Activated naive CD4-positive, alpha-beta T cell treated with Interleukin-2 at 50 U/mL for 16 hours (primary cell): ENCODE measurements at regions not wholly inside any gene's neighbourhood (a gene's known extent, or its start where the extent isn't known, plus 50 kb on each side); places are given as distances from the start of the nearest gene placed in this dataset.

ENCODE experiments used
- DNase-seq: peaks from one replicate; pipeline ENCODE4 v3.0.0-alpha.2; 2020

DNA sequence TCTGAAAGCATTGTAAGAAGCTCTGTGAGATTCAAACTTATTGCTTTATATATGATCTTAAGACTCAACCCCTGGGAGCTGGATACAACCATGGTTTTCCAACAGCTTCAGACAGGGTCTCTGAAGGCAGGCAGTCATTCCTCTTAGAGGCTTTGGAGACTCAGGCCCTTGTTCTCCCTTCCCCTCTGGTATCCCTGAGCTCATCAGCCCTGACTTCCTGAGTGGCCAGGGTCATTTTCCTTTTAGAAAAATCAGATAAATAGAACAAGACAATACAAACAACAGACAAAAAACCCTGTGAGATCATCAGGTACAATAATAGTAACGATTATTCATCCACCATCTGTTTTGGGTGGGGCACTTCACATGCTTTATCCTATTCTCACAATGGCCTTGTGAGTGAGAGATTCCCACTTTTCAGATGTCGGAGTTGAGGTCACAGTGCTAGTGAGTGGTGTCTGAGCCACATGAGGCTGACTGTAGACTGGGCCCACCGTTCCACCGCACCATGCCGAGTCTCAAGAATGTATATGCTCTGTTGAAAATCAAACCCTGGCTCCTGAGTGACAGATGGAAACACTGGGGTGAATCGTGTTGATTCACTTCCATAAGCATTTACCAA lies 144.2 kb downstream of the CXCL12 start:
- DNase-seq: no peak

DNA sequence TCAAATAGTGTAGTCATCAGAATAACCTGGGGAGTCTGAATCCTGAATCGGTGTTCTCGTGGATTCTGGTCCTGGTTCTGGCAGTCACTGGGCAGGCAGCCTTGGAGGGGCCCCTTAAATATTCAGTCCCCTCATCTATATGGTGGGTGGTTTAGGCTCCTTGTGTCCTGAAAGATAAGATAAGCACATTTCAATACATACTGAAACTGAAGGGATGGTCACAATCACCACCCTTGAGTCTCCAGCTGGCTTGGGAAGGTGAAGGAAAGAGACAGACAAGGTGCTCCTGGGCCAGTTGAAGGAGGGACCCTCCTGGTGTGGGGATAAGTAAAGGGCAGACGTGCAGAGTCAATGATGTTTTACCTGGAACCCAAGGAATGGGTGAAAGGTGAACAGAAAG lies 146.7 kb downstream of the CXCL12 start:
- no peak for DNase-seq

DNA sequence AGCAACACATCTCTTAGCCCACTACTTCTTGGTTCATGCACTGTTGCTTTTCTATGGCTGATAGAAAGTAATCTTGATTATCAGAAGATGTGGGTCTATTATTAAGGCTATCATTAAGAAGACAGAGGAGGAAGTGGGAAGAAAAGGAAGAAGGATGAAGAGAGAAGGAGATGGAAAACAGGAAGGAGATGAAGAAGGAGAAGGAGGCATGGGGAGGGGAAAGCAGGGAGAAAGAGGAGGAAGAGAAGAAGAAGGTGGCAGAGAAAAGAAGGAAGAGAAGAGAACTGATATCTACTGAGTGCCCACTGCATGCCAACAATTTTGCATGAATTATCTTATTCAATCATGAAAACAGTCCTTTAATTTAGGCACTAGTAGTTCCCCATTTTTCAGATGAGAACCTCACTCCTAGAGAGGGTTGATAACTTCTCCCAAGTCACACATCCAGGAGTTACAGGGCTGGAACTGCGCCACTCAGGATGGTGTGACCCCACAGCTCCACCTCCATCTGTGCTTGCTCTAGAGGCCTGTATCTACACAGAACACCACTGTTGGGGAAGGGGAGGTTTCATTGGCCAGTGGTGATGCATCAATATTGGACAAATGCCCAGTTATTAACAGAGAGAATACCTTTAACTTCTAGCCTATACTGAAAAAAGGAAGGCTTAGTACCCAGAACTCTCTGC lies 147.4 kb downstream of the CXCL12 start:
- DNase-seq: no peak

DNA sequence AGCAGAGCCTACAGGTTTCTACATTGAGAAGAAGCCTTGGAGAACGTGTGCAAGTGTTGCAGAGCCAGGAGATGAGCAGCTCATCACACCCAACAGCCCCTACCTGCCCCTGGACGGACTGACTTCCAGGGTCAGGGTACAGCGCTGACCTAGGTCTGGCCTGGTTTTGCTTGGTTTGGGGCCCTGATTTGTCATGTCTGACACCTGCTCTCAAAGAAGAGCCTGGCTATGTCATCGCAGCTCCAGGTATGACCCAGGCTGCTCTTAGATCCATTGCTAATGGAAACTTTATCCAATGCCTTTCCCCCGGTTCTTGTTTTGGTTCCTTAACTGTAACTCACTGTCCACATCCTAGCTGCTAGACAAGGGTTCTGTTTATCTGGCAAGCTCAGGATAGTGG lies 149.5 kb downstream of the CXCL12 start:
- DNase-seq: no peak

DNA sequence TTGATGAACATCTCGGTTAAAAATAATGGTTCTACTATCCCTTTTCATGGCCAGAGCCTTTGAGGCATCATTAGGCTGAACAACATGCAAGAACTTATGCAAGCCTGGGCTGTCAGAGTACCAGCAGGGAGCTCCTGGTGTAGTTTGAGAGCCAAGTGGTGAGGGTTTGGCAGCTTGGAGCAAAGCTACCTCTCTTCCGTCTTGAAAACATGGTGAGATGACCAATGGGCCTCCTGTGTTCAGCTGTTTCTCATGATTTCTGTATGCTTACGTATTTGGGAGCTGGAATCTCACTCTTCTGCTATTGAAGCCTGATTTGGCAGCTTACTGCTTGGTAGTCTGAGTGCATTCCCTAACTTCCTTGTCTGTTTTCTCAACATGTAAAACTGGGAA lies 150.4 kb downstream of the CXCL12 start:
- no peak for DNase-seq

DNA sequence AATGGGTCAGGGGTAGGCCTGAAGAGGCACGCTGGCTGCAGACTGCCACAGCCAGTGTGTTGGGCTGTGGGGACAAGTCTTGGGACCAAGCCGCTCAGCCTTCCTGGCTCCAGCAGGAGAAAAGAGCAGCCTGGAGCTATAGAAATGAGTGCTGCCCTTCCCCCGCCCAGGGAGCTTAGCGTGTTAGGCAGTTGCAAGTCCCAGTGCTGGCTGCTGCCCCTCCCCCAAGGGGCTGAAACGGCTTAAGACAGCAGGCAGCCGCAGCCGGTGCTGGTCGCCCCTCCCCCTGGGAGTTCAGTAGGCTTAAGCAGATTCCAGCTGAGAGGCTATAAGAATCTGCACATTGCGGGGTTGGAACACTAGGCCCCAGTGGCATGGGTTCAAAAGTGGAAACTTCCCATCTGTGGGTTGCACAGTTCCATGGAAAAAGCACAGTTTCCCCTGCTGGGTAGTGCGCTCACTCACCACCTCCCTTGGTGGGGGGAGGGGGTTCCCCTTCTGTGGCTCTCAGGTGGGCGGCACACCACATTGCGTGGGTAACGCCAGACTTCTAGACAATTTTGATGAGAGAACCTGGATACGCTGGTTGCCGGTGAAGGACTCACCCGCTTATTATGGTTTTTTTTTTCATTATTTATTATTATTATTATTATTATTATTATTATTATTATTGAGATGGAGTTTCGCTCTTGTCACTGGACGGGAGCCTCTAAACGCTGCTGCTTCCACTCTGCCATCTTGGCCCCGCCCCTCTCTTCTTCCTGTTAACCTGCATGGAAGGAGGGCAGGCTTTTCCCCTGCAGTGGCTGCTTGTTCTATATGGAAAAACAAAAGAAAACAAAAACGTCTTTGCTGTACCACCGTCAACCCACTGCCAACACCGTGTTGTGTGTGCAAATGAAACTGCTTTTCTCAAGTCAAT lies 151.1 kb downstream of the CXCL12 start:
- DNase-seq: no peak

DNA sequence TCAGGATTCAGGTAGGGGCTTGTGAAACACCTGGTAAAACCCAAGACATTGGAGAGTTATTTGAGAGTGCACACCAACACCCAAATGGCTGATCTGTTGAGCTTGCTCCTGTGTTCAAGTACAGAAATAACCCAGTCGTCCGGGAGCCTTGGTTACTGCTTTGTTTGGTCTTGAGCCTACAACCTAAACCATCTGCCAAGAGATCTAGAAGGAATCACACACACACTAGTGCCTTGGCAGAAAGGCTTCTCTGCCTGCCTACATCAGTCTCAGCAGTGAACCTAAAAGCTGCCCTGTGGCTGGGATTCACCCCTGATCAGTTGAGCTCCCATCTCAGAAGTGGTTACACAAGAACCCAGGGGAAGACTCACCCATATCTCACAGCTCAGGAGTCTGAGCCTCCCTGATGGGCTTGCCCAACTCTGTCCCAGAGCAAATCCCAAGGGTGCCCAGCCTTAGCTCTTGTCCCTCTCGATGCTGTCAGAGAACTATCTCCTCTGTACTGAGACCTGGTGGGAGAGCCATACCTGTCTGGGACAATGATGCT lies 167.6 kb downstream of the CXCL12 start:
- DNase-seq: no peak

DNA sequence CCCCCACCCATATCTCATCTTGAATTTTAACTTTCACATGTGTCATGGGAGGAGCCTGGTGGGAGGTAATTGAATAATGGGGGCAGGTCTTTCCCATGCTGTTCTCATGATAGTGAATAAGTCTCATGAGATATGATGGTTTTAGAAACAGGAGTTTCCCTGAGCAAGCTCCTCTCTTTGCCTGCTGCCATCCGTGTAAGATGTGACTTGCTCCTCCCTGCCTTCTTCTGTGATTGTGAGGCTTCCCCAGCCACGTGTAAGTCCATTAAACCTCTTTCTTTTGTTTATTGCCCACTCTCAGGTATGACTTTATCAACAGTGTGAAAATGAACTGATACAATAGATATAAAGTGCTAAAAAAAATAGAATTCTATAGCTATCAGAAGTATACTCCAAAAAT lies 168.8 kb downstream of the CXCL12 start:
- DNase-seq: no peak

DNA sequence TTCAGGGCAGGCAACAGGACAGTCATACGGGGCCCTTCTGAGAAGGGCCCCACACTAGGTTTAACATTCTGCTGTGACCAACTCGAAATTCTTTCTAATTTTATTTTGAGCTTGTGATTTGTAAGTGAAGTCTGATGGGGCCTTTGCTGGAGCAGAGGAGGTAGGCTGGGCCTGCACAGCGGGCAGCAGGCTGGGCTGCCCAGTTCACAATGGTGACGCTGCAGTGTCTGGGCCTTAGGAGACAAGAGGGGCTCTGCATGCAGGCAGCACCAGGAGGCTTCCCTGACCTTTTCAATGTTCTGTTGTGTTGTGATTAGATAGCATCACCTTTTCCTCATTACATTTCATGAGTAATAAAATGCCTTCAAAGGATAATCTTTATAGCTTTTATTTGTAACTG lies 175.1 kb downstream of the CXCL12 start:
- DNase-seq: no peak

DNA sequence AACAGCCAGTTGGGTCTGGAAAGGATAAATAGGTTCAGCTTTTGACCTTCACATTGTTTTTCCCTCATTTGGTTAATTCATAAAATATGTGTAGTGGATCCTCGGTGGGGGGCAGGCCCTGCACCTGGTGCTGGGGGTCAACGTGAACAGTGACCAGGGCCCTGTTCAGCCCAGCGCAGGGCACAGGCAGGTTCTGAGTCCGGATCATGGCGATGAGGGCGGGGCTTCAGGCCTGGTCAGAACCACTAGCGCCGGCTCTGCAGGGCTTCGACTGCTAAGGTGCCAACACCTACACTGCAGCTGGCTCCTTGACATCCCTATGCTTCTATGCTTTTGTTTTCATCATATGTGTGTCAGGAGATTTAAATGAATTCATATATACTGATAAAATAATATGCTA lies 177.7 kb downstream of the CXCL12 start:
- no peak for DNase-seq

DNA sequence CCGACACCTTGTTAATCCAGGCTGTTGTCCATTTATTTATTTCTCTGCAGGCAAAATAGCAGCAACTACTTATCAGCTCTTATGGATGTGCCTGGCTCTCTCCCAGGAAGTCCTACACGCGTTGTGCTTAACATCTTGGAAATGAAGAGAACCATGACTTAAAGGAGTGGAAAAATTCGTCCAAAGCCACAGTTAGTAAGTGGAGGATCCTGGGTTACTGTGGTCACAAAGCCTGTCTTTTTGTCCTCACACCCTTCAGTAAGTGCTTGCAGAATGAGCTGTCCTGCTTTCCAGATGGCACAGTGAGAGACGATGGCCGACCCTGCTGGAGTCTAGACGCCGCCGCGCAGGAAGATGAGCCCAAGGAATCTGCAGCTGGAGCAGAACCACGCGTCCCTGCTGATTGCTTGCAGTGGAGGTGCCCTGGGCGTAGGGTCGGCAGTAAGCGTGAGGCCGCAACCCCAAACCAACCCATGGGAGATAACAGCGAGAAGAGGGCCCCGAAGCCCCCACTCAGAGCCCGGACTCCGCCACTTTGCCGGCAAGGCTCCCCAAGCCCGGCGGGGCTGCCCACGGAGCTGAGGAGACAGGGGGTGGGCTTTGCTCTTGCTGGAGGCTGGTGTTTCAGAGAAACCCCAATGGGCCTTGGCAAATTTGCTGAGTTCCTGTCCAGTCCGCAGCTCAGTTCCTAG lies 178.6 kb downstream of the CXCL12 start:
- DNase-seq: no peak

DNA sequence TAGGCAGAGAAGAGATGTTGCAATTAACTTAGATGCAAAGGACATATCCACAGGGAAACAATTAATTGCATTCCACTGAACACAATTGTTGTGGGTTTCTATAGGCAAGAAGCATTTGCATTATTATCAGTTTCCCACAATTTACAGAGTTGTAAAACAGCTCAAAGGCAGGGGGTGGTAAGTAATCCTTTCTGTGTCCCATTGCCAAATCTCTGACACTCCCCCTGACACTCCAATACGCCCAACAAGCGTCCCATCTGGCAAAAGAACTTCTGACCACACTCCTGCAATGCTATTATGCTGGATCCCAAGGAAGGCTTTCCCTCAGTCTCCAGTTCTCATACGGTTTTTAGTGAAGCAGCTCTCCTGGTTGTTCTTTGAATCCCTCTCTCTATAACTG lies 179.8 kb downstream of the CXCL12 start:
- no peak for DNase-seq

DNA sequence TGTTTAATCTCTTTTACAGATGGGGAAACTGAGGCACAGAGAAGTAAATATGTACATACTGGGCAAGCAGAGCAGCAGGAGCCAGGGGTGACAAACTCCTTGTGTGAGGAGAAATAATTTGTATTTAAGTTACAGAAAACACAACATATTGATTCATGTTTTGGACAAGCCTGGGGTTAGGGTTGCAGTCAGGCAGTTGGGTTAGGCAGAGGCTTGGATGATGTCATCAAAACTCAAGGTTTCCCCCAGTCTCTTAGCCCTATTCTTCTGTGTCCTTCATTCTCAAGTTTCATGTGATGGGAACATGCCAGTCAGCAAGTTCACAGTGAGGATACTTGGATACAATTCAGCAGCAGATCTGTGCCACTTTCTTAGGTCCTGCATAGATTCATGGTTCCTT lies 181.4 kb downstream of the CXCL12 start:
- DNase-seq: no peak

DNA sequence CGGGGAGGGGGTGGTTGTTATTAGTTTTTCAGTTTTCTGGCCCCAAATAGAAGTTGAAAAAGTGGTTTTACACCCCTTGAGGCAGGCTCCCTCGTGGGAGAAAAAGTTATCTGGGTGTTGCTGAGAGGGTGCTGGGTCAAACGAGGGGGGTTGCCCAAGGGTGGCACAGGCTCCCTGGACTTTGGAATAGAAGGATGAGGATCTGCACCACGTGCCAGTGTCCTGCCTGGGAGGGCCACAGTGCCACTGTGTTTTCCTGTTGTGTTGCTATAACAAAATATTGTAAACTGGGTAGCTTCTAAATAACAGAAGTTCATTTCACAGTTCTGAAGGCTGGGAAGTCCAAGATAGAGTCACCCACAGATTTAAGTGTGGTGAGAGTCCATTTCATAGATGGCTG lies 181.9 kb downstream of the CXCL12 start:
- no peak for DNase-seq

DNA sequence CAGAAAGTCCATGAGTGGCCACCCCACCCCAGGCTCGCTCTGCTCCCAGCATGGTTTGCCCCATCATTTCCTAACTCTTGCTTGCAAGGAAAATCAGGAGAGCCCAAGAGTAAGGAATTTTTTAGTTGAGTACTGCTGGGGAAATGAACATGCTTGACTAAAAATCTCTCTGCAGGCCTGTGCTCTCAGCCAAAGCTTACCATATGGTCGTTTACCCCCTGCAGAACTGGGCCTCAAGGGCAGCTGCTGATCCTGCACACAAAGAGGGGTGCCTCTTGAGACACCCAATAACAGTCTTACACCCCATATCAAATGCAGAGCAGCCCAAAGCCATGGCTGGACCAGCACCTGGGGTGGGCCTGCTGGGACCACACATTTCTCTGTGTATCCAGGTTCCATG lies 183.2 kb downstream of the CXCL12 start:
- DNase-seq: no peak

DNA sequence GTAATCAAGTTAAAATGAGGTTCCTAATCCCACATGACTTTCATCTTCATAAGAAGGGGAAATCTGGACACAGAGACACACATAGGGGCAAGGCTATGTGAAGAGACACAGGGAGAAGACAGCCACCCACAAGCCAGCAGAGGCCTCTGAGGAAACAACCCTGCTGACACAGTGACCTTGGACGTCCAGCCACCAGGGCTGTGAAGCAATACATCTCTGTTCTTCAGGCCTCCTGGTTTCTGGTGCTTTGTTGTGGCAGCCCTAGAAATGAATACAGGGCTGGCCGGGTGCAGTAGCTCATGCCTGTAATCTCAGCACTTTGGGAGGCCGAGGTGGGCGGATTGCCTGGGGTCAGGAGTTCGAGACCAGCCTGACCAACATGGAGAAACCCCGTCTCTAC lies 183.9 kb downstream of the CXCL12 start:
- no peak for DNase-seq

DNA sequence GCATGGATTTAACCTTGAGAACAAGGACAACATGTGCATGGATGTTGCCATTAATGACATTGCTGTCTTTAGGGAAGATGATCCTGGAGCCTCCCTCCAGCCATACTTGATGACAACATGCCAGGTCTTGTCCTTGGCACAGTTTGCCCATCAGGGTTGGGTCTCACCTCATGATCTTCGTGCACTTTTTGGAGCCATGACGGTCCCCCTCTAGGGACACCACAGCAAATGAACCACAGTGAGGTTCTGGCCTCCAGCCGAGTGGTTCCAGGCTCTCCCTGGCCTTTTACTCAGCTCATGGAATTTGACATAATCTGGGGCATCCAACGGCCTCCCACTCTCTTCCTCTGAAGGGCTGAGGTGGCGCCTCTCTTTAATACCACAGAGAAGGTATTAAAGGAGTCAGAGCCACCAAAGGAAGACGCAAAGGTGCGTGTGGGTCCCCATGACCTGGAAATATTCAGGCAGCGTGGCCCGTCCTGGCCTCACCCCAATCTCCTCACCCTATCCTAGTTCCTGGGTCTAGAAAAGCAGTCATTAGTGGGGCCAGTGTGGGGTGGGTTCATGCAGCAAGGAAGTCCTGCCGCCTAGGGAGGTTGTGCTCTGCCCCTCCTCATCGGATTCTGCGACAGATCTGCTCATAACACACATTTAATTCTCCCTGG lies 184.8 kb downstream of the CXCL12 start:
- DNase-seq: no peak

DNA sequence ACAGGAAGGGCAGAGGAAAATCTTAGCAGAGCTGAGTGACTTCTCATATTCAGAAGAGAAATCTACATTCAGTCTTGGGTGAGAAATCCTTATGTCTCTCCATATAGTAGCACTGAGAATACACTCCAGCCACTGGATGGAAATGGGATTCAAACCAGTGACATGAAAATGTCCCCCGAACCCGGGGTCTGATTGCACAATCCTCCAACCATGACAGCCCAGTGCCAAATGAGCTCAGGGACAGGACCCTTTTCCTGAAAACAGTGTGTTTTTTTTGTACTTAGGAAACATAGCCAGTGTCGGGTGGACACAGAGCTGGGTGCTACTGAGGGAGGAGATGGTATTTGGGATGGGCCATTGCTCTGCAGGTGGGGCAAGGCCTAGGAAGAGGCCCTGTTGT lies 185.6 kb downstream of the CXCL12 start:
- DNase-seq: no peak

DNA sequence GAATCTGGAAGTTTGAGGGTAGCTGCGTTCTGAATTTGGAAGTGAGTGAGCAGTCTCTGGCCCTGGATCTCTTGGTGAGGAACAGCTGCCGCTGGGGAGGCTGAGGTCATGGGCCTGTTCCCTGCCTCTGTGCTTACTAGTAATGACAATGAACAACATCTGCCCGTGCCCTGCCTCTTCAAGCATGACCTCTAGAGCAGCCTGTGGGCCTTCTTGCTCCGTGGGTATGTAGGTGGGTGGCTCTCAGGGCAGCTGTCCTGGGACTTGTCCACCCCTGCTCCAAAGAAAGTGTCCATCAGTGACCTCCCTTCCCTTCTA lies 186.2 kb downstream of the CXCL12 start:
- DNase-seq: no peak

DNA sequence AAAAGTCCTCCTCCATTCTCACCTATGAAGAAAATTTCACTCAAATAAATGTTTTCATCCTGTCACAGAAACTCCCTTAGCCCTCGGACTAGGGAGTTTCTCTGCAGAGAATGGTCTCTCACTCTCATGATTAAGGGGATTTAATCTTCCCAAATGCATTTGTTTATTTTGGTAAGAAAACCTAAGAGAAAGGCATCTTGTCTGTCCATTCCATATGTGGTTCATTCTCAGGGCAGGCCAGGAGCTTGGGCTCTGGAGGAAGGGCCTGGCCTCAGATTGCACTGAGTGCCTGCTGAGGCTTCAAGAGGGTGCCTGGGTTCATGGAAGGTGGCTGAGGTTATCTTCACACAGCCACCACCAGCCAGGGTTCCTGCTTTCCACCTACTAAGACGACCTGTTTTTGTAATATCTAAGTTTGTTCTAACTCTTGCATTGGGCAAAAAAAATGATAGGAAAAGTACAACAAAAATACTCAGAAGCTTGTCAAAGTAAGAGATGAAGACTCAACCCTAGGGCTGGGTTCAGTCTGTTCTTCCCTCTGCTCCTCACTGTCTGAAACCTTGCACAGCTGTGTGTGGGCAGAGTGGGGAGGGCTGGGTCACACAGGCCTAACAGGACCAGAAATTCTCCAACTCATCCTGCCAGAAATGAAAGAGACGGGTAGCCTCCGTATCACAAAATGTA lies 186.7 kb downstream of the CXCL12 start:
- no peak for DNase-seq

DNA sequence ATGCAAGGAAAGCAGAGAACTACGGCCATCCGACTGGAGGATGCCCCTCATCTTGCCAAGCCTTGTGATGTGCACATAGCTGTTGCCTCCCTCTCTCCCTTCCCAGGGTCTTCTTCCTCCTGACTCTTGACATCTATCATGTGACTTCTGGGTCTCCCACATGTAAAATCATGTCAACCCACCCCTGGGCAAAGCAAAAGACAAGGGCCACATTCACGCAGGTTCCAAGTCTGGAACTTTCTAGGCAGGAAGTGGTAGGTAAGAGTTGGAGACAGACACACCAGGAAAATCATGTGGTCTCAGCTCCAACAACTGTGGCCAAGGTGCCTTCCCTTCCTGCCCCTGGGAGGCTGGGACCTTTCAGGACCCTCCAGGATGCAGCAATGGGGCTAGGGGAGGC lies 187.3 kb downstream of the CXCL12 start:
- DNase-seq: no peak

DNA sequence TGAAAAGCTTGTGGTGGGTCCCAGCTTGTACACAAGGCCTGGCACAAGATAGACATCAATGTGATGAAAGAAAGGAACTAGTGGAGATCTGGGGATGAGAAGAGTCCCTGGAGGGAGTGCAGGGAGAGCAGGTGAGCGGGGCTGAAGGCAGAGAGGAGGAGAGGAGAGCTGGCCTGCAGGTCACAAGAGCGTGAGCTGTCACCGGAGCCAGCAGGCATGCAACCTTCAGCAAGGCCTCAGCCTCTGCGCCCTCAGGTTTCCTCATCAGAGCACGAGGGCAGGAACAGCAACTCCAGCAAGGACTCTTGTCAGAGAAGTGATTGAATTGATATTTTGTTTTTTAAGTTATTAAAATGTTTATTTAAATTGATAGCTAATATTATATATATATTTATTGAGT lies 188.6 kb downstream of the CXCL12 start:
- no peak for DNase-seq
